COLO668 (cell line): ENCODE measurements at regions not wholly inside any gene's neighbourhood (a gene's known extent, or its start where the extent isn't known, plus 50 kb on each side); places are given as distances from the start of the nearest gene placed in this dataset.

Experiments used
- DNase-seq: peaks from one replicate; lab custom pipeline; 2025; ENCODE audit not compliant: unreplicated experiment; lab: John Stamatoyannopoulos, UW

DNA sequence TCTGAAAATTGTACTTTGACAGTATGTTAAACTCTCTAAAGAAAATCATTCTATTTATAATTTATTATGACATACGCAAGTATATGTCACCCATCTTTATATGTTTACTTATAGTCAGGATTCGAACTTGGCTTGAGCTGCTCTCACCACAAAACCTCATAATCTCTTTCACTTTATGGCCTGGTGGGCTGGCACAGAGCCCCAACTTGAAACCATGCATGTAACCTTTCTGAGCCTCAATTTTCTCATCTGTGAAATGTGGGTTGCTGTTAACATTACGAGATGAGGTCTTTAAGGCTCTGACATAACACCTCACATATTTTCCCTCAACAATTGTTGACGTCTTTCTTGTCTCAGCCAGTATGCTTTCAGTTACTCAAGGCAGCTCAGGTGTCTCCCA lies 69.4 kb upstream of the PFN2 start:
- DNase-seq = no peak

DNA sequence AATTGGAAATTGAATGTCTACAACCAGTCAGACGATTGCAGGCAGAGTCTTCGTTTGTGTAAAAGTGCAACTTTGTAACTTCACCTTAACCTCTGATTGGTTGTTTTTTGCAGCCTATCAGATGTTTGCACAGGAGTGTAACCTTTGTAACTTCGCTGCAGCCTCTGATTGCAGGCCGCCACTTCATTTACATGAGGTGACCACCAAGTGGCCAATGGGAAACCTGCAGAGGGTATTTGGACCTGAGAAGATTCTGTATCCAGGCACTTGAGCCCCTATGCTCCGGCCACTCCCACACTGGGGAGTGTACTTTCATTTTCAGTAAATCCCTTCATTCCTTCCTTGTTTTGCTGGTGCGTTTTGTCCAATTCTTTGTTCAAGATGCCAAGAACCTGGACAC lies 68.1 kb upstream of the PFN2 start:
- DNase-seq = no peak

GRCh38 chr3:150036780-150037179 lies 66.1 kb upstream of the PFN2 start:
- DNase-seq = no peak

DNA sequence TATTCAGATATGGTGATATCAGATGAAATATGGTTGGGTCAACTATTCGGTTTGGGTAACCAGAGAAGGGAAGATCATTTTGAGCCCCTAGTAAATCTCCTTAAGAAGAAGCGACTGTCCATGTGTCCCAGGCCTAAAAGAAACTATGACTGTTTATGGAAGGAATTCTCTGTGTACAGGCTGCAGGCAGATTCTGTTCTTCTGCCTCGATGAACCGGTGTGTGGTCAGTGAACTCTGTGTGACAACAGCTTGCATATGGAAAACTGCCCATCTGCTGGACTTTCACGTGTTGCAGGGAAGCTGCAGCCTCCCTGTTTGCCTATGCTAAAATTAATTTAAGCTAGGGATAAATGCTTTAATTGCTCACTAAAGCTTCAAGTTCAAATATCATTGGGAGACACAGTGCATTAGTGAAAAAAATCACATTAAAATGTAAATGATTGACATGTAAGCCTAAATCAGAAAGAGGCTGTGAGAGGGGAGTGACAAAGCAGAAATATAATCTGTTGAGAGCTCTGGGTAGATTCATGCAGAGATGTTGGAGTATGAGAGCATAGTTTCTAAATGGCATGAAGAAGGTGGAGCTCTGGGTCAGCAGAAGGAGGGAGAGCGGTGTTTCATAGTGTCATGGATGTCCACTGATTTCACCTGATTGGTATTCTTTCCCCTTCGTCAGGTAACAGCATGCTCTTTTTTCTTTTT lies 65.4 kb upstream of the PFN2 start:
- no peak for DNase-seq

DNA sequence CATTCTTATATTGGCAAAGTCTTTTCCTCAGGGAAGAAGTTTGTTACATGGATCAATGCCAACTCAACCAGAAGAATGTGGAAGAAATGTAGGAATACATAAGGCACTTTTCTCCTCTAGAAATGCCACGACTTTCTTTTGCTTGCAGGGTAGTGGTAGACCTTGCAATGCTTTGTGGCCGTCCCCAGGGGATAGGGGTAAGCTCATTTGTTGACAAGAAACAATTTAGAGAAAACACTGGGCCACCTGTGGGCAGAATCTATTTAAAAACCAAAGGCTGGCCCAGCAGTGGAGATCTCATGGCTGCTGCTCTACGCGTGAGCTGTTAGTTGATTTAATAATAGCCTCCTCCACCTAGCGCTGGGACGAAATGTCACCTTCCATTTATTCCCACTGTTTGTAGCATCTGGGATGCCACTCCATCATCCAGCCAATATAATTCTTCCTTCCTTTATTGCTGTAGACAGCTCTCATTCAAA lies 64.6 kb upstream of the PFN2 start:
- no peak for DNase-seq

- DNase-seq = no peak
Measured at GRCh38 chr3:150033721-150034120, 63.0 kb upstream of the PFN2 start.

- no peak for DNase-seq
Measured at GRCh38 chr3:150030841-150031240, 60.1 kb upstream of the PFN2 start.

- no peak for DNase-seq
Measured at GRCh38 chr3:150023239-150023636, 52.5 kb upstream of the PFN2 start.

GRCh38 chr3:150022381-150023238 lies 51.9 kb upstream of the PFN2 start:
- peak; percentile 4 for DNase-seq

- no peak for DNase-seq
Measured at GRCh38 chr3:150020527-150020926, 49.8 kb upstream of the PFN2 start.
